ENCODE measurements at regions not wholly inside any gene's neighbourhood (a gene's known extent, or its start where the extent isn't known, plus 50 kb on each side); places are given as distances from the start of the nearest gene placed in this dataset.

GRCh38 chr2:181124497-181124896, 144.1 kb downstream of the UBE2E3 start:
- no peak for TF ChIP-seq CTCF (IDR thresholded peaks at IDR 0.05; ENCODE audit: borderline replicate concordance, insufficient read depth, low read depth, low read length)
- H3K4me3 ChIP-seq (ENCODE audit: low read depth, low read length): no peak overlapping the region

- no peak overlapping the region for H3K4me3 ChIP-seq (ENCODE audit: low read depth, low read length)
- TF ChIP-seq CTCF (IDR thresholded peaks at IDR 0.05; ENCODE audit: borderline replicate concordance, insufficient read depth, low read depth, low read length): no peak
These were observed 145.0 kb downstream of the UBE2E3 start for GRCh38 chr2:181125359-181125758.

GRCh38 chr2:181126311-181126868, 146.0 kb downstream of the UBE2E3 start:
- H3K4me3 ChIP-seq (ENCODE audit: low read depth, low read length): no peak overlapping the region
- TF ChIP-seq CTCF (IDR thresholded peaks at IDR 0.05; ENCODE audit: borderline replicate concordance, insufficient read depth, low read depth, low read length): no peak

GRCh38 chr2:181128199-181128598, 147.8 kb downstream of the UBE2E3 start:
- no peak overlapping the region for H3K4me3 ChIP-seq (ENCODE audit: low read depth, low read length)
- no peak for TF ChIP-seq CTCF (IDR thresholded peaks at IDR 0.05; ENCODE audit: borderline replicate concordance, insufficient read depth, low read depth, low read length)

GRCh38 chr2:181129364-181130056, 149.1 kb downstream of the UBE2E3 start:
- TF ChIP-seq CTCF (IDR thresholded peaks at IDR 0.05; ENCODE audit: borderline replicate concordance, insufficient read depth, low read depth, low read length): no peak
- no peak overlapping the region for H3K4me3 ChIP-seq (ENCODE audit: low read depth, low read length)

GRCh38 chr2:181130686-181131085, 150.3 kb downstream of the UBE2E3 start:
- TF ChIP-seq CTCF (IDR thresholded peaks at IDR 0.05; ENCODE audit: borderline replicate concordance, insufficient read depth, low read depth, low read length): no peak

GRCh38 chr2:181131584-181131983, 151.2 kb downstream of the UBE2E3 start:
- TF ChIP-seq CTCF (IDR thresholded peaks at IDR 0.05; ENCODE audit: borderline replicate concordance, insufficient read depth, low read depth, low read length): no peak
- no peak overlapping the region for H3K4me3 ChIP-seq (ENCODE audit: low read depth, low read length)

More at GRCh38 chr2:181130686-181131085, 150.3 kb downstream of the UBE2E3 start:
- no peak overlapping the region for H3K4me3 ChIP-seq (ENCODE audit: low read depth, low read length)

Data from GM12875 (cell line).